ENCODE measurements at regions not wholly inside any gene's neighbourhood (a gene's known extent, or its start where the extent isn't known, plus 50 kb on each side); places are given as distances from the start of the nearest gene placed in this dataset.

- TF ChIP-seq CTCF (IDR thresholded peaks at IDR 0.05) (no peak), POLR2A (IDR thresholded peaks at IDR 0.05) (no peak)
These were observed 143.3 kb upstream of the TMTC4 start for GRCh38 chr13:100817928-100818327.
